Choroid plexus epithelial cell (primary cell): ENCODE measurements at regions not wholly inside any gene's neighbourhood (a gene's known extent, or its start where the extent isn't known, plus 50 kb on each side); places are given as distances from the start of the nearest gene placed in this dataset.
"Not testable (repeated sequence)": the region's sequence is repeated elsewhere in the genome, so short reads cannot be mapped to it uniquely, and the experiment has no call there.

Experiments used
- DNase-seq: peaks from one replicate; pipeline ENCODE4 v3.0.0-alpha.2; 2010; ENCODE audit warnings: low read depth
- H3K4me3 ChIP-seq: 2 replicates; pipeline ENCODE4 v1.5.1; 2011; ENCODE audit warnings: low read depth, mild to moderate bottlenecking, control low read depth, low read length, moderate library complexity
- CTCF ChIP-seq: conservative IDR thresholded peaks from 2 replicates; pipeline ENCODE4 v1.5.1; 2011; ENCODE audit warnings: low read depth, mild to moderate bottlenecking, control low read depth, inconsistent platforms, low read length, moderate library complexity

DNA sequence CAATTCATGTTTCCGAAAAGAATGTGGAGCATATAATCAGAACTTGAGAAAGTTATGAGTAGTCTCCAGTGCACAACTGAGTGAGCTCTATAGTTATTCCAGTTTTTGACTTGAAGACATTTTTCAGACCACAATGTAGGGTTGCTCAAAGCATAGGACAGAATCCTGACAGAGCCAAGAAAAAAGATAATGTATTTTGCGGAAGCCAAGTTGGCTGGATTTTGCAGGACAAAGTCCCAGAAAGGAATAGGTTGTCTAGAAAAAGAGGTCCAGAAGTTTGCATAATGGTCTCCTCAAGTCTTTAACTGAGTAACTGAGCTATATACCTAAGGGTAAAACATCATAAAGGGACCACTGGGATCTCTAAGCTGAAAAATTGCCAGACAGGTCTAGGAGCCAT lies 1028.0 kb downstream of the TAF11L14 start:
- no peak overlapping the region for H3K4me3 ChIP-seq
- no peak for DNase-seq
- no peak for TF ChIP-seq CTCF

DNA sequence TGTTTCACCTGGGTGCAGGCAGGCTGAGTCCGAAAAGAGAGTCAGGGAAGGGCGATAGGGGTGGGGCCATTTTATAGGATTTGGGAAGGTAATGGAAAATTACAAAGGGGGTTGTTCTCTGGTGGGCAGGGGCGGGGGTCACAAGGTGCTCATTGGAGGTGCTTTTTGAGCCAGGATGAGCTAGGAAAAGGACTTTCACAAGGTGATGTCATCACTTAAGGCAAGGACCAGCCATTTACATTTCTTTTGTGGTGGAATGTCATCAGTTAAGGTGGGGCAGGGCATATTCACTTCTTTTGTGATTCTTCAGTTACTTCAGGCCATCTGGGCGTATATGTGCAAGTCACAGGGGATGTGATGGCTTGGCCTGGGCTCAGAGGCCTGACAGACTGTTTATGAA lies 1040.0 kb downstream of the TAF11L14 start:
- not testable (repeated sequence) for DNase-seq, H3K4me3 ChIP-seq

GRCh38 chr5:18675041-18675440 lies 1040.8 kb downstream of the TAF11L14 start:
- no peak overlapping the region for H3K4me3 ChIP-seq
- no peak for DNase-seq
- no peak for TF ChIP-seq CTCF

GRCh38 chr5:18686253-18686652 lies 1052.0 kb downstream of the TAF11L14 start:
- no peak overlapping the region for H3K4me3 ChIP-seq
- DNase-seq: no peak
- no peak for TF ChIP-seq CTCF

DNA sequence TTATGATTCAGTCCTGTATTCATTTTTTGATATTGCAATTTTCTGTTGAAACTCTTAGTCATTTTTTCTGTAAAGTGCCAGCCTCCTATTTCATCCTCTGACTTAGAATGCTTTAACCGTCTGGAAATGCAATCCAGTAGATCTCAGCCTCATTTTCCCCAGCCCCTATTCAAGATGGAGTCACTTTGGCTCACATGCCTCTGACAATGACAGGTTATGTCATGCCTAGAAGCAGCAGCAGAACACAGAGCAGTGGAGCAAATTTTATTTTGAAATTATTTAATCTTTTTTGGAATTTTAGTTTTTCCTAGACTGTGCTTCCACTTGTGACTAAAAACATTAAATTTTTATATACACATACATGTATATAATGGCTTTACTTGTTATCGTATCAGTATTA lies 1053.2 kb downstream of the TAF11L14 start:
- DNase-seq: no peak
- TF ChIP-seq CTCF: no peak
- H3K4me3 ChIP-seq: no peak overlapping the region

DNA sequence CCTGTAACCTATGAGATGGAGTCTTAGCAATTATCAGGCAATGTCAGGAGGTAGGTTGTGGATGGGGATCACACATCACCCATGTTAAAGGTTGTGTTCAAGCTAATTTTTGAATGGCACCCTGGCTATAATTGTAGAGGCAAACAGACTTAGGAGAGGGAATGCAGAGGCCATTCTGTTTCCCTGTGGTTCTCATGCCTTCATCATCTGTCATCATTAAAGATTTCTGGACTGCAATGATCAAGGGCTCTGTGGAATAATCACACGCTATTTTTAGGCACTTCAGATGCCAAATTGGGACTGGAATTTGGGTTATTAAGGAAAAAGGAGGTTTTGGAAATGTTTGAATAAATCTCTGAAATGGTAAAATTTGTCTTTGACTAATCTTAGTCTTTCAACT lies 1065.4 kb downstream of the TAF11L14 start:
- no peak for TF ChIP-seq CTCF
- no peak for DNase-seq
- no peak overlapping the region for H3K4me3 ChIP-seq

DNA sequence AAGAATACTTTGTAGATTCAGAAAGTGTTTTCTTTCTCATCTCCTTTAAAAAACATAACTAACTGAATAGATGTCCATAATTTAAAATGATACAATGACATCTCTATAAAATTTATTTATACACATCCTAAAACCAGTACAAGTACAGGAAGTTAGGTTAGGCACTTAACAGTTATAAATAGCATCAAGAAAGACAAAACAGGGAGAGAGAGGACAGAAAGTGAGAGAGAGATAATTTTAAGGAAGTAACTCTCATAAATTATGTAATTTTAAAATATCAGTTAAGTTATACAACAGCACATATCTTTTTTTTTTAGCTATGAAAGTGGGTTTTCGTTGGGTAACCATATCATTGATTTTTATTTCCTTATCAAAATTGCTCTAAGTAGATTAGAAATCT lies 1068.6 kb downstream of the TAF11L14 start:
- TF ChIP-seq CTCF: no peak
- no peak overlapping the region for H3K4me3 ChIP-seq
- no peak for DNase-seq
